MM.1S (cell line): ENCODE measurements at regions not wholly inside any gene's neighbourhood (a gene's known extent, or its start where the extent isn't known, plus 50 kb on each side); places are given as distances from the start of the nearest gene placed in this dataset.

ENCODE experiments used
- DNase-seq: peaks from one replicate; pipeline ENCODE4 v3.0.0-alpha.2; 2015
- H2AFZ ChIP-seq: fragments of 300-600 bp; sonication (generic); 2 replicates; pipeline ENCODE4 v1.6.0; 2016; ENCODE audit warnings: antibody characterized with exemption, low read length
- H3F3A ChIP-seq: fragments of 300-600 bp; sonication (generic); 2 replicates; pipeline ENCODE4 v1.6.1; 2016; ENCODE audit warnings: mild to moderate bottlenecking, antibody characterized with exemption, low read length, moderate library complexity, mixed read lengths; ENCODE audit not compliant: insufficient read depth
- H3K27ac ChIP-seq: fragments of 300-600 bp; sonication (generic); 2 replicates; pipeline ENCODE4 v1.5.1; 2016; ENCODE audit warnings: mild to moderate bottlenecking, low read length
- H3K27me3 ChIP-seq: fragments of 300-600 bp; sonication (generic); replicated peaks from 2 replicates; pipeline ENCODE4 v1.6.0; 2016; ENCODE audit warnings: low read length; ENCODE audit not compliant: insufficient read depth
- H3K36me3 ChIP-seq: fragments of 300-600 bp; sonication (generic); replicated peaks from 2 replicates; pipeline ENCODE4 v1.6.1; 2016; ENCODE audit warnings: mild to moderate bottlenecking, low read length, mixed read lengths; ENCODE audit not compliant: insufficient read depth
- H3K4me1 ChIP-seq: fragments of 300-600 bp; sonication (generic); 2 replicates; pipeline ENCODE4 v1.6.1; 2016; ENCODE audit warnings: low read length, mixed read lengths
- H3K4me2 ChIP-seq: fragments of 300-600 bp; sonication (generic); 2 replicates; pipeline ENCODE4 v1.6.0; 2016; ENCODE audit warnings: low read depth, low read length
- H3K4me3 ChIP-seq: fragments of 300-600 bp; sonication (generic); 2 replicates; pipeline ENCODE4 v1.5.1; 2016; ENCODE audit warnings: low read length, mixed read lengths
- H3K79me2 ChIP-seq: fragments of 300-600 bp; sonication (generic); 2 replicates; pipeline ENCODE4 v1.6.1; 2016; ENCODE audit warnings: mixed run types, low read length, mixed read lengths
- H3K9ac ChIP-seq: fragments of 300-600 bp; sonication (generic); 2 replicates; pipeline ENCODE4 v1.6.1; 2016; ENCODE audit warnings: low read length, mixed read lengths
- H3K9me2 ChIP-seq: fragments of 300-600 bp; sonication (generic); replicated peaks from 2 replicates; pipeline ENCODE4 v1.6.1; 2016; ENCODE audit warnings: mild to moderate bottlenecking, low read length, mixed read lengths; ENCODE audit not compliant: insufficient read depth
- H3K9me3 ChIP-seq: fragments of 300-600 bp; sonication (generic); replicated peaks from 2 replicates; pipeline ENCODE4 v1.6.1; 2016; ENCODE audit warnings: mild to moderate bottlenecking, low read length, mixed read lengths; ENCODE audit not compliant: insufficient read depth
- H4K20me1 ChIP-seq: fragments of 300-600 bp; sonication (generic); 2 replicates; pipeline ENCODE4 v1.6.1; 2016; ENCODE audit warnings: mild to moderate bottlenecking, low read length, moderate library complexity, mixed read lengths; ENCODE audit not compliant: insufficient read depth
- EZH2 ChIP-seq: fragments of 300-600 bp; sonication (generic); optimal IDR thresholded peaks from 2 replicates; pipeline ENCODE3; 2017; ENCODE audit warnings: low read depth, mild to moderate bottlenecking, antibody characterized with exemption, low read length, mixed read lengths
- EZH2phosphoT487 ChIP-seq: fragments of 300-600 bp; sonication (generic); IDR thresholded peaks from 2 replicates; pipeline ENCODE4 v1.6.1; 2018; ENCODE audit warnings: antibody characterized with exemption, low read length
- TF ChIP-seq, protein P1 (sequence below): fragments of 300-600 bp; sonication (generic); IDR thresholded peaks from 2 replicates; pipeline ENCODE4 v1.5.1; 2016; ENCODE audit warnings: antibody characterized with exemption, low read length, mixed read lengths

GRCh38 chr2:160606341-160606740, 112.7 kb upstream of the RBMS1 start:
- Histone ChIP-seq H3K4me3 (no peak overlapping the region), H3K79me2 (no peaks in the 10 kb centered on the region), H3K9ac (no peak overlapping the region), H3K4me1 (no peaks in the 10 kb centered on the region), H3K36me3 (no peaks in the 10 kb centered on the region), H3K4me2 (no peak overlapping the region), H3K27ac (no peak overlapping the region), H3K9me3 (no peaks in the 10 kb centered on the region), H2AFZ (no peak overlapping the region), H3K9me2 (no peaks in the 10 kb centered on the region), H3K27me3 (no peaks in the 10 kb centered on the region), H4K20me1 (no peaks in the 10 kb centered on the region), H3F3A (no peaks in the 10 kb centered on the region)
- TF ChIP-seq EZH2: no peak
- TF ChIP-seq, protein P1, sequence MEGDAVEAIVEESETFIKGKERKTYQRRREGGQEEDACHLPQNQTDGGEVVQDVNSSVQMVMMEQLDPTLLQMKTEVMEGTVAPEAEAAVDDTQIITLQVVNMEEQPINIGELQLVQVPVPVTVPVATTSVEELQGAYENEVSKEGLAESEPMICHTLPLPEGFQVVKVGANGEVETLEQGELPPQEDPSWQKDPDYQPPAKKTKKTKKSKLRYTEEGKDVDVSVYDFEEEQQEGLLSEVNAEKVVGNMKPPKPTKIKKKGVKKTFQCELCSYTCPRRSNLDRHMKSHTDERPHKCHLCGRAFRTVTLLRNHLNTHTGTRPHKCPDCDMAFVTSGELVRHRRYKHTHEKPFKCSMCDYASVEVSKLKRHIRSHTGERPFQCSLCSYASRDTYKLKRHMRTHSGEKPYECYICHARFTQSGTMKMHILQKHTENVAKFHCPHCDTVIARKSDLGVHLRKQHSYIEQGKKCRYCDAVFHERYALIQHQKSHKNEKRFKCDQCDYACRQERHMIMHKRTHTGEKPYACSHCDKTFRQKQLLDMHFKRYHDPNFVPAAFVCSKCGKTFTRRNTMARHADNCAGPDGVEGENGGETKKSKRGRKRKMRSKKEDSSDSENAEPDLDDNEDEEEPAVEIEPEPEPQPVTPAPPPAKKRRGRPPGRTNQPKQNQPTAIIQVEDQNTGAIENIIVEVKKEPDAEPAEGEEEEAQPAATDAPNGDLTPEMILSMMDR: no peak
- DNase-seq: no peak

GRCh38 chr2:160608599-160608998, 115.0 kb upstream of the RBMS1 start:
- Histone ChIP-seq H4K20me1 (no peaks in the 10 kb centered on the region), H3K4me3 (no peak overlapping the region), H3K9me2 (no peaks in the 10 kb centered on the region), H3K4me1 (no peaks in the 10 kb centered on the region), H3K79me2 (no peaks in the 10 kb centered on the region), H3K9me3 (no peaks in the 10 kb centered on the region), H3K4me2 (no peak overlapping the region), H3K36me3 (no peaks in the 10 kb centered on the region), H3F3A (no peaks in the 10 kb centered on the region), H2AFZ (no peak overlapping the region), H3K9ac (no peak overlapping the region), H3K27ac (no peak overlapping the region), H3K27me3 (no peaks in the 10 kb centered on the region)
- DNase-seq: no peak
- no peak for TF ChIP-seq EZH2phosphoT487
- TF ChIP-seq EZH2: no peak
- TF ChIP-seq, protein P1: no peak

DNA sequence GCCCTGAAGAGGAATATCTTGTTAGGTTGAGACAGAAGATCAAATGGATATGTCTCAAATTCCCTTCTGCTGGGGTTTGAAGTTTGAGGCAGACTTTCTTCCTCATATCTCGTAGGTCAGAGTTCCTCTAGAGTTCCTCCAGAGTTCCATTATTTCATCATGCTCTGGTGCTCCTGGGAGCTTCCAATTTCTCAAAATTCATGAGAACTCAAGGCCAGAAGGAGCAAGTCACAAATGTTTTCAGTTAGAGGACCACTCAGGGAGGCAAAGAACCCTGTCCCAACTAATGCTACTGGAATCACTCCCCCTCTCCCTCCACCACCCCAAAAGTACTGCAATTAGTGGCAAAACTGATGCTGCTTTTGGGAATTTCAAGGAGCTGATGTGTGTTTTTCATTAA, 115.7 kb upstream of the RBMS1 start:
- H3K9me2 ChIP-seq: no peaks in the 10 kb centered on the region
- no peak for DNase-seq
- H3K27ac ChIP-seq: no peak overlapping the region
- H3K9ac ChIP-seq: no peak overlapping the region
- no peak overlapping the region for H3K4me2 ChIP-seq
- no peaks in the 10 kb centered on the region for H4K20me1 ChIP-seq
- no peaks in the 10 kb centered on the region for H3F3A ChIP-seq
- H3K4me1 ChIP-seq: no peaks in the 10 kb centered on the region
- H3K9me3 ChIP-seq: no peaks in the 10 kb centered on the region
- no peak overlapping the region for H3K4me3 ChIP-seq
- H3K27me3 ChIP-seq: no peaks in the 10 kb centered on the region
- H3K36me3 ChIP-seq: no peaks in the 10 kb centered on the region
- no peaks in the 10 kb centered on the region for H3K79me2 ChIP-seq
- TF ChIP-seq, protein P1: no peak
- no peak overlapping the region for H2AFZ ChIP-seq

- no peaks in the 10 kb centered on the region for H3K9me3 ChIP-seq
- no peak overlapping the region for H3K4me2 ChIP-seq
- no peak overlapping the region for H2AFZ ChIP-seq
- no peaks in the 10 kb centered on the region for H4K20me1 ChIP-seq
- no peak for TF ChIP-seq EZH2phosphoT487
- TF ChIP-seq, protein P1: no peak
- no peak for TF ChIP-seq EZH2
- H3F3A ChIP-seq: no peaks in the 10 kb centered on the region
- no peak overlapping the region for H3K9ac ChIP-seq
- no peaks in the 10 kb centered on the region for H3K27me3 ChIP-seq
- no peaks in the 10 kb centered on the region for H3K4me1 ChIP-seq
- H3K36me3 ChIP-seq: no peaks in the 10 kb centered on the region
- H3K4me3 ChIP-seq: no peak overlapping the region
- no peak for DNase-seq
- H3K79me2 ChIP-seq: no peaks in the 10 kb centered on the region
- no peaks in the 10 kb centered on the region for H3K9me2 ChIP-seq
- H3K27ac ChIP-seq: no peak overlapping the region
Observed at GRCh38 chr2:160610041-160610440, 116.4 kb upstream of the RBMS1 start.
